A549 (cell line): ENCODE measurements at regions not wholly inside any gene's neighbourhood (a gene's known extent, or its start where the extent isn't known, plus 50 kb on each side); places are given as distances from the start of the nearest gene placed in this dataset.

Experiments
- ATAC-seq, 2 experiments: fragments of 200-7000 bp in 1 of 2; fragments of >200 bp in 1 of 2; cut with Nextera tagmentation in 1 of 2; cut with Tn5 transposase in 1 of 2; 3 replicates each; pipeline versions ENCODE4 v1.8.0 to v1.9.1; 2018 to 2020; ENCODE audit warnings: mild to moderate bottlenecking in 1 of 2, moderate library complexity in 1 of 2
- CTCF ChIA-PET: fragments of 300-600 bp; sonication (Branson Sonifier 250); formaldehyde crosslinking; extraction: SDS; loops from one replicate; lab custom pipeline; 2021; ENCODE audit warnings: antibody characterized with exemption, inconsistent platforms; lab: Yijun Ruan, JAX
- POLR2A ChIA-PET: fragments of 350-600 bp; formaldehyde crosslinking; extraction: SDS; loops from one replicate; lab custom pipeline; 2021; ENCODE audit warnings: antibody characterized with exemption, inconsistent platforms; lab: Yijun Ruan, JAX
- DNase-seq, 2 experiments: peaks; one replicate each; pipeline versions ENCODE4 v3.0.0 to v3.0.0-alpha.2; 2011 to 2016; ENCODE audit warnings: low read depth in 1 of 2, low spot score in 1 of 2
- FAIRE-seq: peaks from 2 replicates; lab custom pipeline; 2011; peaks lifted over from hg19 to GRCh38; lab: Jason Lieb, UNC
- H3K27ac ChIP-seq, 2 experiments: fragments of >200 bp; sonication (Bioruptor Twin); formaldehyde crosslinking; 3 replicates each; pipeline ENCODE4 v1.5.1; 2016 to 2017
- H3K4me1 ChIP-seq: fragments of >200 bp; sonication (Bioruptor Twin); formaldehyde crosslinking; 3 replicates; pipeline ENCODE4 v1.6.1; 2016
- H3K4me2 ChIP-seq: fragments of >200 bp; sonication (Bioruptor Twin); formaldehyde crosslinking; 3 replicates; pipeline ENCODE4 v1.6.1; 2016
- H3K4me3 ChIP-seq: fragments of >200 bp; sonication (Bioruptor Twin); formaldehyde crosslinking; 3 replicates; pipeline ENCODE4 v1.5.1; 2016
- H3K9me3 ChIP-seq: fragments of >200 bp; sonication (Bioruptor Twin); formaldehyde crosslinking; 3 replicates; pipeline ENCODE4 v1.6.1; 2016
- BHLHE40 ChIP-seq: IDR thresholded peaks from 2 replicates; pipeline ENCODE4 v1.6.1; 2012; ENCODE audit warnings: low read depth, low read length, inconsistent platforms
- CEBPB ChIP-seq, 2 experiments: fragments of >200 bp in 1 of 2; sonication (Bioruptor Twin) in 1 of 2; formaldehyde crosslinking in 1 of 2; IDR thresholded peaks; 2 replicates each; pipeline ENCODE4 v1.6.1; 2012 to 2016
- CHD2 ChIP-seq: fragments of 150-350 bp; IDR thresholded peaks from 2 replicates; pipeline ENCODE4 v1.6.1; 2014; ENCODE audit warnings: low read length; ENCODE audit not compliant: partially characterized antibody
- CHD4 ChIP-seq: fragments of 200-600 bp; sonication (generic); IDR thresholded peaks from 2 replicates; pipeline ENCODE4 v1.6.1; 2016; ENCODE audit warnings: antibody characterized with exemption, mild to moderate bottlenecking, borderline replicate concordance
- CTCF ChIP-seq: fragments of >200 bp; sonication (Bioruptor Twin); formaldehyde crosslinking; IDR thresholded peaks from 3 replicates; pipeline ENCODE4 v1.5.1; 2016
- EHF ChIP-seq: fragments of 250-450 bp; sonication (Bioruptor Pico); IDR thresholded peaks from 2 replicates; pipeline ENCODE4 v1.5.0; 2020; ENCODE audit warnings: mild to moderate bottlenecking
- EP300 ChIP-seq, 2 experiments: fragments of >200 bp; sonication (Bioruptor Twin); formaldehyde crosslinking; IDR thresholded peaks; 2 replicates in 1 of 2; 3 replicates in 1 of 2; pipeline ENCODE4 v1.6.1; 2016 to 2017
- FOSB ChIP-seq: fragments of 250-450 bp; sonication (Bioruptor Pico); IDR thresholded peaks from 2 replicates; pipeline ENCODE4 v1.5.0; 2020; ENCODE audit warnings: mild to moderate bottlenecking, moderate library complexity
- FOSL2 ChIP-seq, 2 experiments: fragments of 450-650 bp in 1 of 2; fragments of >200 bp in 1 of 2; sonication (Bioruptor Twin) in 1 of 2; formaldehyde crosslinking; IDR thresholded peaks; 2 replicates each; pipeline versions ENCODE4 v1.5.0 to v1.6.1; 2016 to 2020; ENCODE audit warnings: mild to moderate bottlenecking in 1 of 2, moderate library complexity in 1 of 2
- FOXS1 ChIP-seq: fragments of 250-450 bp; sonication (Bioruptor Pico); IDR thresholded peaks from 2 replicates; pipeline ENCODE4 v1.5.0; 2020; ENCODE audit warnings: mild to moderate bottlenecking, moderate library complexity
- GATA3 ChIP-seq: IDR thresholded peaks from 2 replicates; pipeline ENCODE4 v1.6.1; 2012; ENCODE audit warnings: borderline replicate concordance
- HDAC2 ChIP-seq: fragments of 200-600 bp; sonication (generic); IDR thresholded peaks from 2 replicates; pipeline ENCODE4 v1.6.1; 2016
- HES2 ChIP-seq: fragments of >200 bp; sonication (Bioruptor Twin); formaldehyde crosslinking; IDR thresholded peaks from 2 replicates; pipeline ENCODE4 v1.6.1; 2016
- HOXA7 ChIP-seq: fragments of 250-450 bp; sonication (Bioruptor Pico); IDR thresholded peaks from 2 replicates; pipeline ENCODE4 v1.5.0; 2020; ENCODE audit warnings: mild to moderate bottlenecking, moderate library complexity
- HOXB13 ChIP-seq: fragments of 250-450 bp; sonication (Bioruptor Pico); IDR thresholded peaks from 2 replicates; pipeline ENCODE4 v1.5.0; 2020; ENCODE audit warnings: low read depth, mild to moderate bottlenecking, moderate library complexity
- JUN ChIP-seq, 2 experiments: fragments of >200 bp; sonication (Bioruptor Twin); formaldehyde crosslinking; IDR thresholded peaks; 2 replicates in 1 of 2; 3 replicates in 1 of 2; pipeline ENCODE4 v1.6.1; 2016 to 2017
- JUNB ChIP-seq: fragments of >200 bp; sonication (Bioruptor Twin); formaldehyde crosslinking; IDR thresholded peaks from 2 replicates; pipeline ENCODE4 v1.6.1; 2016
- KDM5A ChIP-seq: fragments of 200-600 bp; sonication (generic); IDR thresholded peaks from 2 replicates; pipeline ENCODE4 v1.6.1; 2016; ENCODE audit warnings: antibody characterized with exemption, mild to moderate bottlenecking
- MAX ChIP-seq: IDR thresholded peaks from 2 replicates; pipeline ENCODE4 v1.6.1; 2012
- NPAS2 ChIP-seq: fragments of 250-450 bp; sonication (Bioruptor Pico); IDR thresholded peaks from 2 replicates; pipeline ENCODE4 v1.8.0; 2022; ENCODE audit warnings: mild to moderate bottlenecking, moderate library complexity, borderline replicate concordance
- PBX3 ChIP-seq: IDR thresholded peaks from 2 replicates; pipeline ENCODE4 v1.6.1; 2012
- POLR2AphosphoS2 ChIP-seq: conservative IDR thresholded peaks from 2 replicates; pipeline ENCODE4 v1.6.1; 2012; ENCODE audit warnings: low read length, improper control_type of control experiment, inconsistent platforms
- RAD21 ChIP-seq, 2 experiments: fragments of >200 bp in 1 of 2; sonication (Bioruptor Twin) in 1 of 2; formaldehyde crosslinking in 1 of 2; IDR thresholded peaks in 1 of 2; conservative IDR thresholded peaks in 1 of 2; 2 replicates in 1 of 2; 3 replicates in 1 of 2; pipeline ENCODE4 v1.6.1; 2012 to 2018; ENCODE audit warnings: inconsistent platforms in 1 of 2
- RCOR1 ChIP-seq: fragments of 150-350 bp; IDR thresholded peaks from 2 replicates; pipeline ENCODE4 v1.6.1; 2014; ENCODE audit warnings: antibody characterized with exemption, low read length, low read depth
- RFX5 ChIP-seq: fragments of 450-650 bp; IDR thresholded peaks from 2 replicates; pipeline ENCODE4 v1.7.1; 2014; ENCODE audit warnings: antibody characterized with exemption, mild to moderate bottlenecking, moderate library complexity
- SMC3 ChIP-seq: fragments of >200 bp; sonication (Bioruptor Twin); formaldehyde crosslinking; IDR thresholded peaks from 3 replicates; pipeline ENCODE4 v1.6.1; 2018; ENCODE audit warnings: inconsistent platforms
- TP53 ChIP-seq: fragments of 250-450 bp; sonication (Bioruptor Pico); IDR thresholded peaks from 2 replicates; pipeline ENCODE4 v1.5.0; 2021; ENCODE audit warnings: mild to moderate bottlenecking, moderate library complexity
- ZFP36 ChIP-seq: fragments of 450-650 bp; IDR thresholded peaks from 2 replicates; pipeline ENCODE4 v1.6.1; 2014; ENCODE audit warnings: borderline replicate concordance; ENCODE audit not compliant: partially characterized antibody
- ZSCAN20 ChIP-seq: fragments of 250-450 bp; sonication (Bioruptor Pico); IDR thresholded peaks from 2 replicates; pipeline ENCODE4 v1.8.0; 2022; ENCODE audit warnings: mild to moderate bottlenecking, moderate library complexity
- WGBS: methylation state at CpG from one replicate; pipeline ENCODE4 v1.1.6; 2017; ENCODE audit errors: missing lambda C conversion rate; 5-methylcytosine and 5-hydroxymethylcytosine counted together
- TF ChIP-seq, protein P1 (sequence below): fragments of >200 bp; sonication (Bioruptor Twin); formaldehyde crosslinking; IDR thresholded peaks from 3 replicates; pipeline ENCODE4 v1.6.1; 2016

GRCh38 chr15:88389120-88389519, 78.1 kb downstream of the MRPL46 start:
- no peaks in the 10 kb centered on the region for H3K9me3 ChIP-seq
- POLR2A ChIA-PET = no interaction called here
- DNase-seq (peak in 1 of 2 experiments; percentile 70), ATAC-seq (no peak; a peak in 2 of 6 replicates)
- WGBS = 65% methylated on average over 5 of the region's 5 CpGs
- TF ChIP-seq POLR2AphosphoS2 (no peak), RFX5 (peak; percentile 89), ZFP36 (peak; percentile 87)
- TF ChIP-seq, all 56 proteins: peak for 2
- H3K4me2 ChIP-seq = peak overlapping the region; percentile 53
- H3K4me3 ChIP-seq = no peak overlapping the region
- peak overlapping the region; percentile 90 to 97 for H3K27ac ChIP-seq
- CTCF ChIA-PET = interaction anchor here (0.6 kb wide), 1 partner anchor 1764 kb away, joined by 3 read pairs; no protein-coding TSS in a partner anchor
- peaks cover 96% of the 10 kb centered on the region for H3K4me1 ChIP-seq
- FAIRE-seq = no peak

GRCh38 chr15:88388686-88389085, 78.5 kb downstream of the MRPL46 start:
- DNase-seq (peak; percentile 65 to 90), FAIRE-seq (peak; percentile 90), ATAC-seq (peak; percentile 70 to 71)
- no peak overlapping the region for H3K4me3 ChIP-seq
- peaks cover 96% of the 10 kb centered on the region for H3K4me1 ChIP-seq
- H3K27ac ChIP-seq = peak overlapping the region; percentile 90 to 97
- peak overlapping the region; percentile 53 for H3K4me2 ChIP-seq
- no peak for TF ChIP-seq BHLHE40
- TF ChIP-seq NPAS2 (CRISPR knock-in tag) = no peak
- peak; percentile 96 for TF ChIP-seq CEBPB (IDR thresholded peaks at IDR 0.05)
- TF ChIP-seq MAX = peak; percentile 66
- peak; percentile 56 for TF ChIP-seq FOSL2 (IDR thresholded peaks at IDR 0.05)
- no peak for TF ChIP-seq FOSL2 (CRISPR knock-in tag; IDR thresholded peaks at IDR 0.05)
- TF ChIP-seq CHD2 = no peak
- 0 out of 2 replicates have a peak, but pooled peaks have one; percentile 3 for TF ChIP-seq HOXB13 (CRISPR knock-in tag)
- no peak for TF ChIP-seq FOXS1 (CRISPR knock-in tag)
- TF ChIP-seq SMC3 = peak; percentile 66; the same call in 2 of the 3 replicates
- peak; percentile 81 for TF ChIP-seq GATA3
- no peak for TF ChIP-seq HDAC2
- TF ChIP-seq, protein P1, sequence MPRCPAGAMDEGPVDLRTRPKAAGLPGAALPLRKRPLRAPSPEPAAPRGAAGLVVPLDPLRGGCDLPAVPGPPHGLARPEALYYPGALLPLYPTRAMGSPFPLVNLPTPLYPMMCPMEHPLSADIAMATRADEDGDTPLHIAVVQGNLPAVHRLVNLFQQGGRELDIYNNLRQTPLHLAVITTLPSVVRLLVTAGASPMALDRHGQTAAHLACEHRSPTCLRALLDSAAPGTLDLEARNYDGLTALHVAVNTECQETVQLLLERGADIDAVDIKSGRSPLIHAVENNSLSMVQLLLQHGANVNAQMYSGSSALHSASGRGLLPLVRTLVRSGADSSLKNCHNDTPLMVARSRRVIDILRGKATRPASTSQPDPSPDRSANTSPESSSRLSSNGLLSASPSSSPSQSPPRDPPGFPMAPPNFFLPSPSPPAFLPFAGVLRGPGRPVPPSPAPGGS = peak; percentile 86
- TF ChIP-seq EP300 (IDR thresholded peaks at IDR 0.05) = peak; percentile 93 to 98
- no peak for TF ChIP-seq CHD4
- TF ChIP-seq HOXA7 = no peak
- TF ChIP-seq KDM5A = no peak
- TF ChIP-seq RCOR1 = no peak
- no peak for TF ChIP-seq CTCF
- TF ChIP-seq ZSCAN20 = no peak
- peak; percentile 98 to 99 for TF ChIP-seq JUN (IDR thresholded peaks at IDR 0.05)
- TF ChIP-seq RAD21 (conservative IDR thresholded peaks at IDR 0.05 in 1 of 2, IDR thresholded peaks at IDR 0.05 in 1 of 2) = peak; percentile 19 to 69; a peak in 3 of 5 replicates
- TF ChIP-seq JUNB = peak; percentile 90
- TF ChIP-seq FOSB = no peak
- TF ChIP-seq EHF (CRISPR knock-in tag) = no peak
- no peak; the same call in 1 of the 2 replicates for TF ChIP-seq PBX3
- no peak for TF ChIP-seq ZFP36
- no peak for TF ChIP-seq TP53 (CRISPR knock-in tag)
- TF ChIP-seq HES2 = peak; percentile 66; the same call in 1 of the 2 replicates
- no peaks in the 10 kb centered on the region for H3K9me3 ChIP-seq
- WGBS = 3% methylated on average over 3 of the region's 3 CpGs
- ChIA-PET CTCF (no interaction called here), POLR2A (no interaction called here)
